Peyer's patch (tissue), 4 donors: ENCODE measurements at regions not wholly inside any gene's neighbourhood (a gene's known extent, or its start where the extent isn't known, plus 50 kb on each side); places are given as distances from the start of the nearest gene placed in this dataset.

ENCODE experiments used
- DNase-seq, 3 donors: peaks; one replicate each; pipeline ENCODE4 v3.0.0-alpha.2; 2017 to 2019
- H3K27ac ChIP-seq, 4 donors: fragments of 200-600 bp; sonication (generic); one replicate each; pipeline ENCODE4 v1.5.1; 2016 to 2019
- H3K27me3 ChIP-seq, 2 donors: fragments of 200-600 bp; sonication (generic); one replicate each; pipeline ENCODE4 v1.5.1; 2019
- H3K36me3 ChIP-seq, 3 donors: fragments of 200-600 bp; sonication (generic); one replicate each; pipeline ENCODE4 v1.5.1; 2016 to 2019
- H3K4me1 ChIP-seq, 4 donors: fragments of 200-600 bp; sonication (generic); one replicate each; pipeline ENCODE4 v1.5.1; 2016 to 2019
- H3K4me3 ChIP-seq, 4 donors: fragments of 200-600 bp; sonication (generic); 1 replicate in 3 of 4; 2 replicates in 1 of 4; pipeline ENCODE4 v1.5.1; 2016 to 2019; ENCODE audit warnings: mild to moderate bottlenecking in 1 of 4
- H3K9me3 ChIP-seq, 4 donors: fragments of 200-600 bp; sonication (generic); one replicate each; pipeline ENCODE4 v1.5.1; 2016 to 2019; ENCODE audit warnings: mild to moderate bottlenecking in 1 of 4
- POLR2A ChIP-seq, 2 donors: fragments of 450-650 bp; IDR thresholded peaks; one replicate each; pipeline ENCODE4 v1.5.1; 2017; ENCODE audit warnings: antibody characterized with exemption in 2 of 2, mild to moderate bottlenecking in 2 of 2, moderate library complexity in 2 of 2
- TF ChIP-seq, protein P1 (sequence below), 6 experiments: fragments of 450-650 bp in 4 of 6; fragments of 200-600 bp in 2 of 6; sonication (generic) in 1 of 6; IDR thresholded peaks; one replicate each; pipeline ENCODE4 v1.5.1; 2017 to 2019; ENCODE audit warnings: antibody characterized with exemption in 6 of 6, mild to moderate bottlenecking in 3 of 6, moderate library complexity in 1 of 6

DNA sequence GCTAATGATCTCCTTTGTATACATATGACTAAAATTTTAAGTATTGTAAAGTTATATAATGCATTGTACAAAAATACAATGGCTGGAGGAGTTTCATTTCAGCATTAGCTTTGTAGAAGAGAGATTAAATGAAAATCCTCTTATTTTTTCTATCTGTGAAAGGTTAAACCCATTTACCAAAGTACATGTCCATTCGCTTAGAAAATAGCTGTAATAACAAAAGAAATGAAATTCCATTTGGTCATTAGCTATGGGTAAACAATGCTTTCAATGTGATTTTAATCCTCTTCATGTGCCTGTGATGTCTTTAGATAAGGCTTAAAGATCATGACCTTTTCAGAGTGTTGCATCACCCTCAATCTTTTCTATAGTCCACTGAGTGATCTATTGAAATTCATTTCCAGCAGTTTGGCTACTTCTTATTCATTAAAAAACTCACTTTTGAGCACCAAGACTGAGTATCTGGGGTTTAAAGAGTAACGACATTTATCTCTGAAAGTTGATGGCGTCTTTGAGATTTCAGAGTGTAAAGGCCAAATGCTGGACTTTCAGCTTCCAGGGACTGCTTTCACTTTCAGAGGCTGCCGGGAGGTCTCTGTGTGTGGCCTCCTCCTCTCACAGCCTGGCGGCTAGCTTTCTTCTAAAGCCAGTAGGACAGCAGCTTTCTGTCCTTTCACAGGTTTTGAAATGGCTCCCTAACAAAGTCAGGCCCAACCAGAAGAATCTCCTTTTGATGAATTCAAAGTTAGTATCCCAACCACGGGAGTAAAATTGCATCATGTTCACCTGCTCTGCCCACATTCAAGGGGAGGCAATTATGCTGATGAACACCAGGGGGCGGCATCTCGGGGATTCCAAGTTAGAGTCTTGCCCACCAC is 701.4 kb upstream of the COBL start:
- TF ChIP-seq POLR2A (IDR thresholded peaks at IDR 0.05) = no peak
- TF ChIP-seq, protein P1, sequence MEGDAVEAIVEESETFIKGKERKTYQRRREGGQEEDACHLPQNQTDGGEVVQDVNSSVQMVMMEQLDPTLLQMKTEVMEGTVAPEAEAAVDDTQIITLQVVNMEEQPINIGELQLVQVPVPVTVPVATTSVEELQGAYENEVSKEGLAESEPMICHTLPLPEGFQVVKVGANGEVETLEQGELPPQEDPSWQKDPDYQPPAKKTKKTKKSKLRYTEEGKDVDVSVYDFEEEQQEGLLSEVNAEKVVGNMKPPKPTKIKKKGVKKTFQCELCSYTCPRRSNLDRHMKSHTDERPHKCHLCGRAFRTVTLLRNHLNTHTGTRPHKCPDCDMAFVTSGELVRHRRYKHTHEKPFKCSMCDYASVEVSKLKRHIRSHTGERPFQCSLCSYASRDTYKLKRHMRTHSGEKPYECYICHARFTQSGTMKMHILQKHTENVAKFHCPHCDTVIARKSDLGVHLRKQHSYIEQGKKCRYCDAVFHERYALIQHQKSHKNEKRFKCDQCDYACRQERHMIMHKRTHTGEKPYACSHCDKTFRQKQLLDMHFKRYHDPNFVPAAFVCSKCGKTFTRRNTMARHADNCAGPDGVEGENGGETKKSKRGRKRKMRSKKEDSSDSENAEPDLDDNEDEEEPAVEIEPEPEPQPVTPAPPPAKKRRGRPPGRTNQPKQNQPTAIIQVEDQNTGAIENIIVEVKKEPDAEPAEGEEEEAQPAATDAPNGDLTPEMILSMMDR (IDR thresholded peaks at IDR 0.05) = peak in 4 of 6 experiments; percentile 33 to 58 (median 44)
- peak overlapping the region in 2 of 4 donors; percentile 33 to 42 for H3K4me3 ChIP-seq

DNA sequence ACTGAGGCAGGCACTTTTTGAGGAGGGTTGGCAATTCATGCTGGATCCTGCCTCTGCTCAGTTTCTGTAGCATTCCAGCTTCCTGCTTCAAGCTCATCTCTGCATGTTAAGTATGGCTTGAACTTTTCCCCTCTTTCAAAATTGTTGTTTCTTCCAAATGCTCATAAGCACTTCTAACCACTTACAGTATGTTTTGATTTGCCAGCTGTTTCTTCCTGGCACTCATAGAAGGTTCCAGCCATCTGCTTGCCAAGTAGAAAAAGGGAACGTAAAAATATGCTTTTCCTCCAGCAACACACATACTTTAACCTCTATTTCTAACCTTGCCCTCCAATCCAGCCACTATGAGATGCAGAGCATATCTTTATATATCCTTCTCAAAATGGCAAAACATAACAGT is 692.6 kb upstream of the COBL start:
- no peaks in the 10 kb centered on the region for H3K36me3 ChIP-seq
- DNase-seq = no peak

More for the DNA sequence above, 701.4 kb upstream of the COBL start:
- DNase-seq = peak in 2 of 3 donors; percentile 49 to 51
- no peaks in the 10 kb centered on the region for H3K27me3 ChIP-seq
- no peaks in the 10 kb centered on the region for H3K9me3 ChIP-seq
- H3K27ac ChIP-seq = peak overlapping the region in 1 of 4 donors; percentile 5
- no peaks in the 10 kb centered on the region for H3K4me1 ChIP-seq
- no peaks in the 10 kb centered on the region for H3K36me3 ChIP-seq

DNA sequence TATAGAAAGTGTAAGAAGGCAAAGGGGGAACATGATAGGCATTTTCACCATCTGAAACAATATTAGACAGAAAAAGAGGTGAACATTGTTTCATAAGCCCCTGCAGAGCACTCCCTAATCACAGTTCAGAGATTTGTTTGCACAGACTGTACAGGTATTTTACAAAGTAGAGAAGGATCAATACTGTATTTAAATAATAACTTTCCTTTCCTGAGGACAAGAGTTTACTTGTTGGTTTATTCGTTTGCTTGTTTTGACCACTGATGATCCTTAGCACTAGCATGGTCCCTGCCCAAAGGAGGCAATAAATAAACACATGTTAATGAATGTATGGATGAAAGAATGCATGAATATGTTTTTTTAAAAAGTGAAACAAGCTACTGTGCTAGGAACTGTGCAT is 690.1 kb upstream of the COBL start:
- Histone ChIP-seq H3K27ac (no peak overlapping the region), H3K27me3 (no peaks in the 10 kb centered on the region), H3K36me3 (no peaks in the 10 kb centered on the region), H3K4me3 (no peak overlapping the region), H3K4me1 (no peaks in the 10 kb centered on the region), H3K9me3 (no peaks in the 10 kb centered on the region)
- DNase-seq = no peak
- TF ChIP-seq, protein P1 (IDR thresholded peaks at IDR 0.05) = no peak
- TF ChIP-seq POLR2A (IDR thresholded peaks at IDR 0.05) = no peak

More for the DNA sequence above, 692.6 kb upstream of the COBL start:
- TF ChIP-seq POLR2A (IDR thresholded peaks at IDR 0.05) = no peak
- TF ChIP-seq, protein P1 (IDR thresholded peaks at IDR 0.05) = no peak
- Histone ChIP-seq H3K27ac (no peak overlapping the region), H3K9me3 (no peaks in the 10 kb centered on the region), H3K4me1 (no peaks in the 10 kb centered on the region), H3K27me3 (no peaks in the 10 kb centered on the region), H3K4me3 (no peak overlapping the region)

DNA sequence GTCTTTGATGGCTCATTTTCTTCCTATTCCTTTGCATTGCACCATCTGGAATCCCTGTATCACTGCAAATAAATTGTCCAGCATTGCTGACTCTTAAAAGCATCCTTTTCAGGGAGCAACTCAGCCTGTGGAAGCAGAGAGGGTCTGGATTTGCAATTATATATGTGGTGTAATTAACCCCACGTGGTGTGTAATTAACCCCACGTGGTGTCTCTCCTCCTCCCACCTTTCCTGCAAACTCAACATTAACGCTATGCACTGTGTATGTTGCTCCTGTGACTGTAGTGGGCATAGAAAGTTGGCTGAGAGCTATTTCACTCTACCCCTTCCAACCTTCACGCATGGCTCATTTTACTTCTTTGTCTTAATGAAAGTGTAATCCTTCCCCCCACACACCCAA is 689.0 kb upstream of the COBL start:
- Histone ChIP-seq H3K9me3 (no peaks in the 10 kb centered on the region), H3K27ac (no peak overlapping the region), H3K27me3 (no peaks in the 10 kb centered on the region), H3K36me3 (no peaks in the 10 kb centered on the region), H3K4me1 (no peaks in the 10 kb centered on the region), H3K4me3 (no peak overlapping the region)
- TF ChIP-seq, protein P1 (IDR thresholded peaks at IDR 0.05) = no peak
- no peak for TF ChIP-seq POLR2A (IDR thresholded peaks at IDR 0.05)
- no peak for DNase-seq

DNA sequence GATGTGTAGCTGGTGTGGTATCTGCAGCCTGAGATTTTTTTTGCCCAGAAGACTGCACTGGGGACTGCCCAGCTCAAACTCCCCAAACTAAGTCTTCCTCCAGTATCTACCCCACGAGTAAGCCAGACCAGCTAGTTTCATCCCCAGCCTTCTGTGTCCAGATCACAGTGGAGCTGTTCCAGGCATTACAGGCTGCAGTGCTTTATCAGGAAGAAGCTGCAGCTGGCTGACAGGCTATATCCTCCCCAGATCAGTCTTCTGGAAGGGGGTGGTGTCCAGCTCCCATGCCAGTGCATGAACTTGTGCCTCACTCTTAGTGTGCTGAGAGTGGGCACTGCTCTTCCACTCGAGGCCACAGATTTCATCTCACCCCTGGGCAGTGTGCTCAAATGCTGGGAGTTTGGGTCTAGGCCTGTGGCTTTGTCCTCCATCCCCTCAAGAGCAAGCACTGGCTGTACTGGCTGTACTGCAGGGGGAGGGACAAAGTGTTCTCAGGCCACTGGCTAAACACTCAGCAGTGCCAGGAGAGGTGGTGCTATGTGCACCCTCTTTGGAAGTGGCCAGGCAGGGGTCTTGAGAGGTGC is 679.1 kb upstream of the COBL start:
- H3K4me3 ChIP-seq = no peak overlapping the region
- DNase-seq = no peak
- H3K9me3 ChIP-seq = no peaks in the 10 kb centered on the region
- no peak overlapping the region for H3K27ac ChIP-seq
- no peaks in the 10 kb centered on the region for H3K36me3 ChIP-seq
- no peaks in the 10 kb centered on the region for H3K27me3 ChIP-seq
- no peaks in the 10 kb centered on the region for H3K4me1 ChIP-seq
- TF ChIP-seq, protein P1 (IDR thresholded peaks at IDR 0.05) = no peak
- TF ChIP-seq POLR2A (IDR thresholded peaks at IDR 0.05) = no peak
